ELR (cell line): ENCODE measurements at regions not wholly inside any gene's neighbourhood (a gene's known extent, or its start where the extent isn't known, plus 50 kb on each side); places are given as distances from the start of the nearest gene placed in this dataset.

Experiments used
- DNase-seq: peaks from one replicate; pipeline ENCODE4 v3.0.0-alpha.2; 2015; ENCODE audit warnings: low read depth

- DNase-seq, result no peak
Measured at GRCh38 chr12:34379142-34379541, 356.8 kb downstream of the ALG10 start.

DNA sequence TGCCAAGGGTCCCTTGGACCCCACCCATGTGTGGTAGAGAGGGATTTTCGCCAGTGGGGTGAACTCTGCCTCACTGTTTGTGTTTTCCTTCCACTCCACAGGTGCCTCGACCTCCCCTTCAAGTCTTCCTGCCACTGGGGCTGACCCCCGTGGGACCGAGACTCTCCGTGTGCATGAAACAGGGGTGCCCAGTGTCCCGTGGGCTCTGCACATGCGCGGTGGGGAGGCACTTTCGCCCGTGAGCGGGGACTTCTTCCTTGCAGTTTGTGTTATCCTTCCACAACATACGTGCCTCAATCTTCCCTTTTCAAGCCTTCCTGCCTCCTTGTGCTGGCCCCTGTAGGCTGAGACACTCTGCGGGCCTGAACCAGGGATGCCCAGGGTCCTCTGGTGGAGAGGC is 362.4 kb downstream of the ALG10 start:
- DNase-seq, result no peak

GRCh38 chr12:34386016-34386415 is 363.7 kb downstream of the ALG10 start:
- DNase-seq, result no peak

GRCh38 chr12:34386621-34387255 is 364.4 kb downstream of the ALG10 start:
- DNase-seq, result no peak

DNA sequence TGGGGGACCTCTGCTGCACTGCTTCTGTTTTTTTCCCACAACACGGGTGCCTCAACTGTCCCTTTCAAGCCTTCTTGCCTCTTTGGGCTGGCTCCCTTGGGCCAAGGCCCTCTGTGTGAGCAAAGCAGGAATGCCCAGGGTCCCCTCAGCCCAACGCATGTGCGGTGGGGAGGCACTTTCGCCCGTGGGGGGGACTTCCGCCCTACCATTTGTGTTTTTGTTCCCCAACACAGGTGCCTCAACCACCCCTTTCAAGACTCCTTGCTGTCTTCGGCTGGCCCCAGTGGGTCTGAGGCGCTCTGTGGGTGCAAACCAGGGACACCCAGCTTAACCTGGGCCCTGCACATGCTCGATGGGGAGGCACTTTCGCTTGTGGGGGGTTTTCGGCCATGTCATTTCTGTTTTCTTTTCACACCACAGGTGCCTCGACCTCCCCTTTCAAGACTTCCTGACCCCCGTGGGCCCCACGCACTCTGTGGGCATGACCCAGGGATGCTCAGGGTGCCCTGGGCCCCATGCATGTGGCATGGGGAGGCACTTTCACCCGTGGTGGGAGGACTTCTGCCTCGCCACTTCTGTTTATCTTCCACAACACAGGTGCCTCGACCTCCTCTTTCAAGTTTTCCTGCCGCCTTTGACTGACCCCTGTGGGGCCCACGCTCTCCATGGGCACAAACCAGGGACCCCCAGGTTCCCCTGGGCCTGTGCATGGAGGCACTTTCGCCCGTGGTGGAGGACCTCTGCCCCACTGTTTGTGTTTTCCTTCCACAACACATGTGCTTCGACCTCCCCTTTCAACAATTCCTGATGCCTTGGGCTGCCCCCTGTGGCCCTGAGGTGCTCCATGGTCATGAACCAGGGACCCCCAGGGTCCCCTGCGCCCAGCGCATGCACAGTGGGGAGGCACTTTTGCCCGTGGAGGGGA is 365.7 kb downstream of the ALG10 start:
- DNase-seq, result no peak

GRCh38 chr12:34388636-34389377 is 366.5 kb downstream of the ALG10 start:
- DNase-seq, result no peak

- no peak for DNase-seq
Measured at GRCh38 chr12:34389378-34390170, 367.3 kb downstream of the ALG10 start.

GRCh38 chr12:34390171-34390841 is 368.0 kb downstream of the ALG10 start:
- DNase-seq, result no peak

- no peak for DNase-seq
Measured at GRCh38 chr12:34390846-34391700, 368.8 kb downstream of the ALG10 start.

- DNase-seq, result no peak
Measured at GRCh38 chr12:34391771-34392581, 369.7 kb downstream of the ALG10 start.

- no peak for DNase-seq
Measured at GRCh38 chr12:34392741-34393085, 370.4 kb downstream of the ALG10 start.

- DNase-seq, result no peak
Measured at GRCh38 chr12:34393086-34393820, 371.0 kb downstream of the ALG10 start.

DNA sequence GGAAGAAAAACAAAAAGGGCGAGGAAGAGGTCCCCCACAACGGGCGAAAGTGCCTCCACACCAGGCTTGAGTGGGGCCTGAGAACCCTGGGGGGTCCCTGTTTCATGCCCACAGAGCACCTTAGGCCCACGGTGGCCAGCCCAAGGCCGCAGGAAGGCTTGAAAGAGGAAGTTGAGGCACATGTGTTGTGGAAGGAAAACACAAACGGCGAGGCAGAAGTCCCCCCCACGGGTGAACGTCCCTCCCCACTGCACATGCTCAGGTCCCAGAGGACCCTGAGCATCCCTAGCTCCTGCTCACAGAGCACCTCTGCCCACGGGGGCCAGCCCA is 371.5 kb downstream of the ALG10 start:
- no peak for DNase-seq

- no peak for DNase-seq
Measured at GRCh38 chr12:34394211-34395055, 372.1 kb downstream of the ALG10 start.

DNA sequence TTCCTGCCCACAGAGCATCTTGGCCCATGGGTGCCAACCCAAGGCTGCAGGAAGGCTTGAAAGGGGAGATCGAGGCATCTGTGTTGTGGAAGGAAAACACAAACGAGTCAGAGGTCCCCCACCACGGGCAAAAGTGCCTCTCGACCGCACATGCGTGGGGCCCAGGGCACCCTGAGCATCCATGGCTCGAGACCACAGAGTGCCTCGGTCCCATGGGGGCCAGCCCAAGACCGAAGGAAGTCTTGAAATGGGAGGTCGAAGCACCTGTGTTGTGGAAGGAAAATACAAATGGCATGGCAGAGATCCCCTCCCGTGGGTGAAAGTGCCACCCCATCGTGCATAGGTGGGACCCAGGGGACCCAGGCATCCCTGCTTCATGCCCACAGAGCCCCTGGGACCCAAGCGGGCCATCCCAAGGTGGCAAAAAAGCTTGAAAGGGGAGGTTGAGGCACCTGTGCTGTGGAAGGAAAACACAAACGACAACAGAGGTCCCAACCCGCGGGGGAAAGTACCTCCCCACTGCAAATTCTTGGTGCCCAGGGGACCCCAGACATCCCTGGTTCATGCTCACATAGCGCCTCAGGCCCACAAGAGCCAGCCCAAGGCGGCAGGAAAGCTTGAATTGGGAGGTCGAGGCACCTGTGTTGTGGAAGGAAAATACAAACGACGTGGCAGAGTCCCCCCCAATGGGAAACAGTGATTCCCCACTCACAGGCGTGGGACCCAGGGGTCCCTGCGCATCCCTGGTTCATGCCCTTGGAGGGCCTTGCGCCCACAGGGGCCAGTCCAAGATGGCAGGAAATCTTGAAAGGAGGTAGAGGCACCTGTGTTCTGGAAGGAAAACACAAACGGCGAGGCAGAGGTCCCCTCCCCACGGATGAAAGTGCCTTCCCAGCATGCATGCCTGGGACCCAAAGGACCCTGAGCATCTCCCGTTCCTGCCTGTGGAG is 373.0 kb downstream of the ALG10 start:
- no peak for DNase-seq

- DNase-seq, result no peak
Measured at GRCh38 chr12:34396006-34396860, 373.9 kb downstream of the ALG10 start.
